GM12878 (cell line): ENCODE measurements at regions not wholly inside any gene's neighbourhood (a gene's known extent, or its start where the extent isn't known, plus 50 kb on each side); places are given as distances from the start of the nearest gene placed in this dataset.

Experiments
- ATAC-seq: fragments of 200-7000 bp; cut with Tn5 transposase; 3 replicates; pipeline ENCODE4 v1.9.1; 2020; ENCODE audit warnings: mild to moderate bottlenecking, moderate library complexity
- BruUV-seq: library from RNA; stranded (reverse); fragments of 400-500 nt; replicated peaks from 2 replicates; lab custom pipeline; 2021; lab: Mats Ljungman, UMichigan
- CTCF ChIA-PET: fragments of 300-600 bp; sonication (Branson Sonifier 250); formaldehyde crosslinking; extraction: SDS; loops from one replicate; lab custom pipeline; 2021; ENCODE audit warnings: inconsistent platforms; lab: Yijun Ruan, JAX
- POLR2A ChIA-PET: fragments of 350-600 bp; formaldehyde crosslinking; extraction: SDS; loops from one replicate; lab custom pipeline; 2021; ENCODE audit warnings: inconsistent platforms; lab: Charles Lee
- RAD21 ChIA-PET: fragments of 300-600 bp; sonication (Branson Sonifier 250); formaldehyde crosslinking; loops from one replicate; lab custom pipeline; 2023; ENCODE audit warnings: antibody characterized with exemption; ENCODE audit not compliant: unreplicated experiment; lab: Charles Lee
- SMC1A ChIA-PET: fragments of 300-600 bp; sonication (Branson Sonifier 250); formaldehyde crosslinking; loops from one replicate; lab custom pipeline; 2023; ENCODE audit not compliant: unreplicated experiment, uncharacterized antibody; lab: Charles Lee
- DNase-seq: peaks from one replicate; pipeline ENCODE4 v3.0.0-alpha.2; 2011; ENCODE audit warnings: low read depth, low spot score
- FAIRE-seq: peaks from 3 replicates; lab custom pipeline; 2011; peaks lifted over from hg19 to GRCh38; lab: Jason Lieb, UNC
- H2AFZ ChIP-seq: 2 replicates; pipeline ENCODE4 v1.6.0; 2011; ENCODE audit warnings: low read depth, low read length, control low read depth; ENCODE audit not compliant: control insufficient read depth
- H3K27ac ChIP-seq: 2 replicates; pipeline ENCODE4 v1.5.1; 2011; ENCODE audit warnings: control low read depth; ENCODE audit not compliant: control insufficient read depth, insufficient read depth
- H3K27me3 ChIP-seq, 2 experiments: replicated peaks in 1 of 2; 2 replicates each; pipeline versions ENCODE4 v1.6.0 to v1.6.1; 2011; ENCODE audit warnings: low read length in 1 of 2; ENCODE audit not compliant: control insufficient read depth in 2 of 2, insufficient read depth in 2 of 2
- H3K36me3 ChIP-seq, 2 experiments: 2 replicates each; pipeline ENCODE4 v1.5.1; 2011; ENCODE audit warnings: low read length in 1 of 2; ENCODE audit not compliant: control insufficient read depth in 2 of 2, insufficient read depth in 2 of 2
- H3K4me1 ChIP-seq: 2 replicates; pipeline ENCODE4 v1.6.1; 2011; ENCODE audit warnings: mild to moderate bottlenecking, low read length, moderate library complexity, mixed read lengths; ENCODE audit not compliant: control insufficient read depth, insufficient read depth
- H3K4me2 ChIP-seq: 2 replicates; pipeline ENCODE4 v1.6.0; 2011; ENCODE audit warnings: control low read depth; ENCODE audit not compliant: control insufficient read depth, insufficient read depth
- H3K4me3 ChIP-seq: fragments of 200-600 bp; sonication (generic); 2 replicates; pipeline ENCODE4 v1.5.1; 2016
- H3K79me2 ChIP-seq: 2 replicates; pipeline ENCODE4 v1.6.0; 2011; ENCODE audit warnings: low read length; ENCODE audit not compliant: control insufficient read depth, insufficient read depth
- H3K9ac ChIP-seq: 2 replicates; pipeline ENCODE4 v1.8.0; 2011; ENCODE audit warnings: low read length, control low read depth, mixed read lengths; ENCODE audit not compliant: control insufficient read depth, insufficient read depth
- H3K9me3 ChIP-seq: replicated peaks from 3 replicates; pipeline ENCODE4 v1.5.1; 2011; ENCODE audit warnings: mild to moderate bottlenecking, low read length; ENCODE audit not compliant: control insufficient read depth, insufficient read depth
- H4K20me1 ChIP-seq: 2 replicates; pipeline ENCODE4 v1.6.0; 2011; ENCODE audit not compliant: control insufficient read depth, insufficient read depth
- GATAD2B ChIP-seq: fragments of 450-650 bp; conservative IDR thresholded peaks from 2 replicates; pipeline ENCODE4 v1.6.1; 2017; ENCODE audit warnings: low read depth, mild to moderate bottlenecking, moderate library complexity
- HCFC1 ChIP-seq: fragments of 150-350 bp; IDR thresholded peaks from 2 replicates; pipeline ENCODE4 v1.6.1; 2014; ENCODE audit warnings: low read length
- HDAC2 ChIP-seq: fragments of 200-600 bp; sonication (generic); IDR thresholded peaks from 2 replicates; pipeline ENCODE4 v1.6.1; 2017
- HDAC6 ChIP-seq: fragments of 200-600 bp; sonication (generic); IDR thresholded peaks from one replicate; pipeline ENCODE4 v1.8.0; 2017; ENCODE audit warnings: antibody characterized with exemption; ENCODE audit not compliant: unreplicated experiment
- HSF1 ChIP-seq: fragments of 150-350 bp; IDR thresholded peaks from 2 replicates; pipeline ENCODE4 v1.6.1; 2014; ENCODE audit warnings: mild to moderate bottlenecking, low read depth, low read length
- IRF3 ChIP-seq: fragments of 450-650 bp; IDR thresholded peaks from 2 replicates; pipeline ENCODE4 v1.6.1; 2014; ENCODE audit warnings: mild to moderate bottlenecking
- MEF2A ChIP-seq: IDR thresholded peaks from 2 replicates; pipeline ENCODE4 v1.6.1; 2011; ENCODE audit warnings: low read depth, mild to moderate bottlenecking, low read length, moderate library complexity; ENCODE audit not compliant: insufficient read depth
- MEF2B ChIP-seq: fragments of 450-650 bp; IDR thresholded peaks from 2 replicates; pipeline ENCODE4 v1.6.1; 2018; ENCODE audit warnings: mild to moderate bottlenecking, moderate library complexity; ENCODE audit not compliant: partially characterized antibody, poor library complexity, severe bottlenecking
- MTA2 ChIP-seq: fragments of 450-650 bp; IDR thresholded peaks from 2 replicates; pipeline ENCODE4 v1.6.1; 2016; ENCODE audit warnings: low read depth, mild to moderate bottlenecking, moderate library complexity
- MYB ChIP-seq: fragments of 150-350 bp; IDR thresholded peaks from 2 replicates; pipeline ENCODE4 v1.6.1; 2014; ENCODE audit warnings: mild to moderate bottlenecking, low read depth, low read length, borderline replicate concordance
- MYC ChIP-seq: IDR thresholded peaks from 2 replicates; pipeline ENCODE4 v1.6.1; 2011; ENCODE audit warnings: mild to moderate bottlenecking, low read length, moderate library complexity, inconsistent platforms; ENCODE audit not compliant: insufficient read depth, insufficient replicate concordance, insufficient read length, severe bottlenecking
- RBBP5 ChIP-seq: fragments of 200-600 bp; sonication (generic); conservative IDR thresholded peaks from 2 replicates; pipeline ENCODE4 v1.6.1; 2016
- RFX5 ChIP-seq: IDR thresholded peaks from 2 replicates; pipeline ENCODE4 v1.6.1; 2011; ENCODE audit warnings: low read depth, low read length, improper control_type of control experiment
- SMAD5 ChIP-seq: IDR thresholded peaks from 2 replicates; pipeline ENCODE4 v1.6.1; 2016; ENCODE audit warnings: antibody characterized with exemption, low read depth
- SMC3 ChIP-seq: IDR thresholded peaks from 2 replicates; pipeline ENCODE4 v1.6.1; 2011; ENCODE audit warnings: low read length, improper control_type of control experiment, borderline replicate concordance
- SUPT20H ChIP-seq: IDR thresholded peaks from 2 replicates; pipeline ENCODE4 v1.6.1; 2011; ENCODE audit warnings: low read depth, mild to moderate bottlenecking, low read length, moderate library complexity, borderline replicate concordance; ENCODE audit not compliant: control insufficient read depth
- WGBS: methylation state at CpG from one replicate; pipeline ENCODE4 v1.1.6; 2016; ENCODE audit warnings: low lambda C conversion rate; ENCODE audit not compliant: insufficient replicate concordance, insufficient coverage; ENCODE audit errors: missing lambda C conversion rate; 5-methylcytosine and 5-hydroxymethylcytosine counted together
- in situ Hi-C: fragments of 300-500 bp; cut with MboI; formaldehyde crosslinking; loops from 9 replicates; pipeline ENCODE4 v1.14.3; 2018; ENCODE audit warnings: mixed read lengths
- intact Hi-C: fragments of 100-400 bp; cut with micrococcal nuclease; formaldehyde crosslinking; loops from one replicate; pipeline ENCODE4 v1.14.2; 2022; ENCODE audit not compliant: unreplicated experiment

- Histone ChIP-seq H3K36me3 (no peaks in the 10 kb centered on the region), H3K27ac (no peak overlapping the region), H3K27me3 (no peaks in the 10 kb centered on the region), H4K20me1 (no peaks in the 10 kb centered on the region), H3K4me1 (no peaks in the 10 kb centered on the region), H3K4me3 (no peak overlapping the region), H3K9ac (no peak overlapping the region), H3K9me3 (no peaks in the 10 kb centered on the region), H2AFZ (no peak overlapping the region), H3K79me2 (no peaks in the 10 kb centered on the region), H3K4me2 (no peak overlapping the region)
- 22% methylated on average over 3 of the region's 3 CpGs for WGBS
- in situ Hi-C loops = loop anchor here (10.0 kb wide), 1 partner anchor 1099 kb away; no protein-coding TSS in a partner anchor
- FAIRE-seq (no peak), DNase-seq (no peak), ATAC-seq (no peak)
- RAD21 ChIA-PET = no interaction called here
- CTCF ChIA-PET = no interaction called here
- intact Hi-C loops = no loop called here
- TF ChIP-seq MEF2A = no peak
- no peak for TF ChIP-seq HDAC2
- TF ChIP-seq MTA2 = no peak
- no peak for TF ChIP-seq IRF3
- no peak for TF ChIP-seq RFX5
- TF ChIP-seq RBBP5 = no peak
- POLR2A ChIA-PET = no interaction called here
- BruUV-seq = no TSS peak
- SMC1A ChIA-PET = no interaction called here
Observed at GRCh38 chr3:70556056-70556455, 243.6 kb upstream of the MDFIC2 start.

GRCh38 chr3:70554170-70554569 is 241.7 kb upstream of the MDFIC2 start:
- in situ Hi-C loops = loop anchor here (10.0 kb wide), 1 partner anchor 1101 kb away; no protein-coding TSS in a partner anchor
- FAIRE-seq = no peak

More at GRCh38 chr3:70554170-70554569, 241.7 kb upstream of the MDFIC2 start:
- RAD21 ChIA-PET = no interaction called here
- no TSS peak for BruUV-seq
- intact Hi-C loops = loop anchor here (5.0 kb wide), 1 partner anchor 513 kb away; no protein-coding TSS in a partner anchor
- Histone ChIP-seq H3K4me3 (no peak overlapping the region), H2AFZ (no peak overlapping the region), H3K36me3 (no peaks in the 10 kb centered on the region), H4K20me1 (no peaks in the 10 kb centered on the region), H3K27ac (no peak overlapping the region), H3K4me1 (no peaks in the 10 kb centered on the region), H3K9ac (no peak overlapping the region), H3K9me3 (no peaks in the 10 kb centered on the region), H3K79me2 (no peaks in the 10 kb centered on the region), H3K4me2 (no peak overlapping the region), H3K27me3 (no peaks in the 10 kb centered on the region)
- DNase-seq = no peak
- no peak for ATAC-seq
- CTCF ChIA-PET = interaction anchor here (0.6 to 1.5 kb wide), 4 partner anchors 15 to 1127 kb away, joined by 3 to 5 read pairs (median 3); no protein-coding TSS in a partner anchor
- SMC1A ChIA-PET = no interaction called here
- WGBS = 0% methylated on average over 1 of the region's 1 CpG
- TF ChIP-seq SMAD5 = no peak
- no peak for TF ChIP-seq SMC3
- no peak for TF ChIP-seq MEF2B
- no peak for TF ChIP-seq MYB
- no peak for TF ChIP-seq SUPT20H
- TF ChIP-seq HDAC2 = no peak
- TF ChIP-seq HSF1 = no peak
- TF ChIP-seq MYC = no peak
- no peak for TF ChIP-seq HDAC6
- TF ChIP-seq GATAD2B = no peak
- no peak for TF ChIP-seq HCFC1
- POLR2A ChIA-PET = interaction anchor here (0.6 kb wide), 1 partner anchor 8 kb away, joined by 3 read pairs; no protein-coding TSS in a partner anchor
